Endothelial cell of umbilical vein (primary cell): ENCODE measurements at regions not wholly inside any gene's neighbourhood (a gene's known extent, or its start where the extent isn't known, plus 50 kb on each side); places are given as distances from the start of the nearest gene placed in this dataset.

ENCODE experiments used
- CTCF ChIP-seq, 2 donors: IDR thresholded peaks; 1 replicate in 1 of 2; 2 replicates in 1 of 2; pipeline ENCODE4 v1.5.1; 2011; ENCODE audit warnings: low read length in 2 of 2, mild to moderate bottlenecking in 2 of 2, moderate library complexity in 2 of 2, control low read depth in 1 of 2, inconsistent platforms in 1 of 2, low read depth in 1 of 2; ENCODE audit not compliant: insufficient read depth in 1 of 2; ENCODE audit errors: extremely low read depth in 1 of 2
- EZH2 ChIP-seq: IDR thresholded peaks from 2 replicates; pipeline ENCODE4 v1.6.1; 2012; ENCODE audit warnings: borderline replicate concordance, low read depth, mild to moderate bottlenecking, moderate library complexity, low read length, inconsistent platforms; ENCODE audit not compliant: severe bottlenecking
- MAX ChIP-seq: IDR thresholded peaks from 2 replicates; pipeline ENCODE4 v1.6.1; 2011; ENCODE audit not compliant: insufficient read depth, insufficient read length
- POLR2A ChIP-seq: IDR thresholded peaks from 2 replicates; pipeline ENCODE4 v1.6.1; 2012; ENCODE audit warnings: low read depth, mild to moderate bottlenecking, control low read depth, low read length
- POLR2AphosphoS5 ChIP-seq: IDR thresholded peaks from 2 replicates; pipeline ENCODE4 v1.6.1; 2012; ENCODE audit warnings: low read depth, mild to moderate bottlenecking, control low read depth, low read length, moderate library complexity; ENCODE audit not compliant: insufficient read depth

GRCh38 chr14:89674240-89674639, 257.2 kb upstream of the FOXN3 start:
- TF ChIP-seq MAX (no peak), CTCF (IDR thresholded peaks at IDR 0.05; ENCODE audit: extremely low read depth in 1 of 2, insufficient read depth in 1 of 2, low read depth in 1 of 2, low read length in 2 of 2) (no peak), POLR2AphosphoS5 (no peak), POLR2A (no peak), EZH2 (no peak)
